K562 (cell line): ENCODE measurements at regions not wholly inside any gene's neighbourhood (a gene's known extent, or its start where the extent isn't known, plus 50 kb on each side); places are given as distances from the start of the nearest gene placed in this dataset.

Experiments used
- EWSR1 ChIP-seq: fragments of 450-650 bp; IDR thresholded peaks from 2 replicates; pipeline ENCODE4 v1.6.1; 2018; ENCODE audit warnings: borderline replicate concordance, mild to moderate bottlenecking, low read depth, moderate library complexity; ENCODE audit not compliant: partially characterized antibody
- EZH2 ChIP-seq: IDR thresholded peaks from 2 replicates; pipeline ENCODE4 v1.6.1; 2012; ENCODE audit warnings: low read depth, mild to moderate bottlenecking, inconsistent platforms, low read length, borderline replicate concordance
- MAFK ChIP-seq: IDR thresholded peaks from 2 replicates; pipeline ENCODE4 v1.6.1; 2011; ENCODE audit warnings: low read length, improper control_type of control experiment
- POLR2A ChIP-seq: fragments of 450-650 bp; conservative IDR thresholded peaks from 2 replicates; pipeline ENCODE4 v1.6.1; 2016
- POLR2AphosphoS5 ChIP-seq: IDR thresholded peaks from 2 replicates; pipeline ENCODE4 v1.6.1; 2011; ENCODE audit warnings: mild to moderate bottlenecking, low read depth, low read length, moderate library complexity; ENCODE audit not compliant: control insufficient read depth, insufficient read depth
- PTBP1 ChIP-seq: fragments of 200-400 bp; formaldehyde crosslinking; IDR thresholded peaks from 2 replicates; pipeline ENCODE4 v1.6.1; 2017; ENCODE audit warnings: low read depth, low read length
- ZFX ChIP-seq: sonication (generic); formaldehyde crosslinking; IDR thresholded peaks from 2 replicates; pipeline ENCODE4 v1.8.0; 2022; ENCODE audit warnings: mild to moderate bottlenecking, missing genetic modification reagents, moderate library complexity
- TF ChIP-seq, protein P1 (sequence below): fragments of 450-650 bp; IDR thresholded peaks from 2 replicates; pipeline ENCODE4 v1.6.1; 2016; ENCODE audit warnings: missing biosample characterization, missing genetic modification characterization
- TF ChIP-seq, protein P2 (sequence below): fragments of 250-450 bp; sonication (Bioruptor Pico); IDR thresholded peaks from 2 replicates; pipeline ENCODE4 v1.5.0; 2020; ENCODE audit warnings: mild to moderate bottlenecking
- TF ChIP-seq, protein P3 (sequence below): IDR thresholded peaks from 3 replicates; pipeline ENCODE4 v1.6.1; 2011; ENCODE audit warnings: borderline replicate concordance, mild to moderate bottlenecking; ENCODE audit not compliant: insufficient read length, insufficient read depth
- TF ChIP-seq, protein P4 (sequence below): fragments of 450-650 bp; IDR thresholded peaks from 2 replicates; pipeline ENCODE4 v1.6.1; 2018; ENCODE audit not compliant: partially characterized antibody

DNA sequence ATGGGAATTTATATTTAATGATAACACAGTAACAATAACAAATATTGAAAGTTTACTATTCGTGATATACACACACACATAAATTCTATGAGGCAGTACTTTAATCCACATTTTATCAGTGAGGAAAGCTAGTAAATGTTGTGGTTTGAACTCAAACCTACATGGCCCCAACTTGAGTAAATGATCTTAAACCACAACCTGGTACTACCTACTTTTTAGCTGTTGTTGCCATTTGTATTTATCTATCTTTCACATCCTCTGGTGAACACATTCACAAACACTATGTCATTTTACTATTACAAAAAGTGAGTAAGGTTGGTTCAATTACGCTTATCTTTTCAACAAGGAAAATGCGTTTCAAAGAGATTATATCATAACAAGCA is 186.1 kb downstream of the SMC2 start:
- TF ChIP-seq, protein P1, sequence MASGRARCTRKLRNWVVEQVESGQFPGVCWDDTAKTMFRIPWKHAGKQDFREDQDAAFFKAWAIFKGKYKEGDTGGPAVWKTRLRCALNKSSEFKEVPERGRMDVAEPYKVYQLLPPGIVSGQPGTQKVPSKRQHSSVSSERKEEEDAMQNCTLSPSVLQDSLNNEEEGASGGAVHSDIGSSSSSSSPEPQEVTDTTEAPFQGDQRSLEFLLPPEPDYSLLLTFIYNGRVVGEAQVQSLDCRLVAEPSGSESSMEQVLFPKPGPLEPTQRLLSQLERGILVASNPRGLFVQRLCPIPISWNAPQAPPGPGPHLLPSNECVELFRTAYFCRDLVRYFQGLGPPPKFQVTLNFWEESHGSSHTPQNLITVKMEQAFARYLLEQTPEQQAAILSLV: no peak
- TF ChIP-seq EZH2: no peak
- TF ChIP-seq, protein P2, sequence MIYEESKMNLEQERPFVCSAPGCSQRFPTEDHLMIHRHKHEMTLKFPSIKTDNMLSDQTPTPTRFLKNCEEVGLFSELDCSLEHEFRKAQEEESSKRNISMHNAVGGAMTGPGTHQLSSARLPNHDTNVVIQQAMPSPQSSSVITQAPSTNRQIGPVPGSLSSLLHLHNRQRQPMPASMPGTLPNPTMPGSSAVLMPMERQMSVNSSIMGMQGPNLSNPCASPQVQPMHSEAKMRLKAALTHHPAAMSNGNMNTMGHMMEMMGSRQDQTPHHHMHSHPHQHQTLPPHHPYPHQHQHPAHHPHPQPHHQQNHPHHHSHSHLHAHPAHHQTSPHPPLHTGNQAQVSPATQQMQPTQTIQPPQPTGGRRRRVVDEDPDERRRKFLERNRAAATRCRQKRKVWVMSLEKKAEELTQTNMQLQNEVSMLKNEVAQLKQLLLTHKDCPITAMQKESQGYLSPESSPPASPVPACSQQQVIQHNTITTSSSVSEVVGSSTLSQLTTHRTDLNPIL (CRISPR knock-in tag): no peak
- no peak for TF ChIP-seq MAFK
- no peak for TF ChIP-seq POLR2A
- TF ChIP-seq PTBP1: no peak
- TF ChIP-seq ZFX (CRISPR knock-in tag): no peak
- no peak for TF ChIP-seq POLR2AphosphoS5
- TF ChIP-seq EWSR1: no peak
- TF ChIP-seq, protein P3, sequence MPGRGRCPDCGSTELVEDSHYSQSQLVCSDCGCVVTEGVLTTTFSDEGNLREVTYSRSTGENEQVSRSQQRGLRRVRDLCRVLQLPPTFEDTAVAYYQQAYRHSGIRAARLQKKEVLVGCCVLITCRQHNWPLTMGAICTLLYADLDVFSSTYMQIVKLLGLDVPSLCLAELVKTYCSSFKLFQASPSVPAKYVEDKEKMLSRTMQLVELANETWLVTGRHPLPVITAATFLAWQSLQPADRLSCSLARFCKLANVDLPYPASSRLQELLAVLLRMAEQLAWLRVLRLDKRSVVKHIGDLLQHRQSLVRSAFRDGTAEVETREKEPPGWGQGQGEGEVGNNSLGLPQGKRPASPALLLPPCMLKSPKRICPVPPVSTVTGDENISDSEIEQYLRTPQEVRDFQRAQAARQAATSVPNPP: no peak
- TF ChIP-seq, protein P4, sequence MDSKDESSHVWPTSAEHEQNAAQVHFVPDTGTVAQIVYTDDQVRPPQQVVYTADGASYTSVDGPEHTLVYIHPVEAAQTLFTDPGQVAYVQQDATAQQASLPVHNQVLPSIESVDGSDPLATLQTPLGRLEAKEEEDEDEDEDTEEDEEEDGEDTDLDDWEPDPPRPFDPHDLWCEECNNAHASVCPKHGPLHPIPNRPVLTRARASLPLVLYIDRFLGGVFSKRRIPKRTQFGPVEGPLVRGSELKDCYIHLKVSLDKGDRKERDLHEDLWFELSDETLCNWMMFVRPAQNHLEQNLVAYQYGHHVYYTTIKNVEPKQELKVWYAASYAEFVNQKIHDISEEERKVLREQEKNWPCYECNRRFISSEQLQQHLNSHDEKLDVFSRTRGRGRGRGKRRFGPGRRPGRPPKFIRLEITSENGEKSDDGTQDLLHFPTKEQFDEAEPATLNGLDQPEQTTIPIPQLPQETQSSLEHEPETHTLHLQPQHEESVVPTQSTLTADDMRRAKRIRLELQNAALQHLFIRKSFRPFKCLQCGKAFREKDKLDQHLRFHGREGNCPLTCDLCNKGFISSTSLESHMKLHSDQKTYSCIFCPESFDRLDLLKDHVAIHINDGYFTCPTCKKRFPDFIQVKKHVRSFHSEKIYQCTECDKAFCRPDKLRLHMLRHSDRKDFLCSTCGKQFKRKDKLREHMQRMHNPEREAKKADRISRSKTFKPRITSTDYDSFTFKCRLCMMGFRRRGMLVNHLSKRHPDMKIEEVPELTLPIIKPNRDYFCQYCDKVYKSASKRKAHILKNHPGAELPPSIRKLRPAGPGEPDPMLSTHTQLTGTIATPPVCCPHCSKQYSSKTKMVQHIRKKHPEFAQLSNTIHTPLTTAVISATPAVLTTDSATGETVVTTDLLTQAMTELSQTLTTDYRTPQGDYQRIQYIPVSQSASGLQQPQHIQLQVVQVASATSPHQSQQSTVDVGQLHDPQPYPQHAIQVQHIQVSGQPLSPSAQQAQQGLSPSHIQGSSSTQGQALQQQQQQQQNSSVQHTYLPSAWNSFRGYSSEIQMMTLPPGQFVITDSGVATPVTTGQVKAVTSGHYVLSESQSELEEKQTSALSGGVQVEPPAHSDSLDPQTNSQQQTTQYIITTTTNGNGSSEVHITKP: no peak
